ENCODE measurements at regions not wholly inside any gene's neighbourhood (a gene's known extent, or its start where the extent isn't known, plus 50 kb on each side); places are given as distances from the start of the nearest gene placed in this dataset.

- no peak for FAIRE-seq
Measured at GRCh38 chr10:70966646-70967553, 78.5 kb upstream of the PCBD1 start.

GRCh38 chr10:70967591-70968587 is 79.5 kb upstream of the PCBD1 start:
- FAIRE-seq = no peak

More at GRCh38 chr10:70966646-70967553, 78.5 kb upstream of the PCBD1 start:
- DNase-seq (ENCODE audit: insufficient read length, low spot score) = no peak

GRCh38 chr10:70969188-70969587 is 80.8 kb upstream of the PCBD1 start:
- no peak for FAIRE-seq
- DNase-seq (ENCODE audit: insufficient read length, low spot score) = no peak

More at GRCh38 chr10:70967591-70968587, 79.5 kb upstream of the PCBD1 start:
- DNase-seq (ENCODE audit: insufficient read length, low spot score) = no peak

- no peak for FAIRE-seq
- DNase-seq (ENCODE audit: insufficient read length, low spot score) = no peak
Measured at GRCh38 chr10:70970830-70971229, 82.5 kb upstream of the PCBD1 start.

- DNase-seq (ENCODE audit: insufficient read length, low spot score) (no peak), FAIRE-seq (no peak)
Measured at GRCh38 chr10:70973275-70973674, 84.9 kb upstream of the PCBD1 start.

GRCh38 chr10:70974351-70974901 is 86.1 kb upstream of the PCBD1 start:
- no peak for FAIRE-seq
- peak; percentile 55 for DNase-seq (ENCODE audit: insufficient read length, low spot score)

- no peak for DNase-seq (ENCODE audit: insufficient read length, low spot score)
- no peak for FAIRE-seq
Measured at GRCh38 chr10:70974920-70975319, 86.6 kb upstream of the PCBD1 start.

GRCh38 chr10:70976063-70976695 is 87.8 kb upstream of the PCBD1 start:
- FAIRE-seq = no peak

GRCh38 chr10:70977625-70978024 is 89.3 kb upstream of the PCBD1 start:
- no peak for FAIRE-seq

More at GRCh38 chr10:70976063-70976695, 87.8 kb upstream of the PCBD1 start:
- DNase-seq (ENCODE audit: insufficient read length, low spot score) = no peak

GRCh38 chr10:70978181-70978580 is 89.8 kb upstream of the PCBD1 start:
- no peak for FAIRE-seq
- DNase-seq (ENCODE audit: insufficient read length, low spot score) = no peak

More at GRCh38 chr10:70977625-70978024, 89.3 kb upstream of the PCBD1 start:
- no peak for DNase-seq (ENCODE audit: insufficient read length, low spot score)

- FAIRE-seq (no peak), DNase-seq (ENCODE audit: insufficient read length, low spot score) (no peak)
Measured at GRCh38 chr10:70978816-70979480, 90.6 kb upstream of the PCBD1 start.

GRCh38 chr10:70980687-70981086 is 92.3 kb upstream of the PCBD1 start:
- no peak for DNase-seq (ENCODE audit: insufficient read length, low spot score)

GRCh38 chr10:70981171-70981836 is 92.9 kb upstream of the PCBD1 start:
- FAIRE-seq (no peak), DNase-seq (ENCODE audit: insufficient read length, low spot score) (no peak)

More at GRCh38 chr10:70980687-70981086, 92.3 kb upstream of the PCBD1 start:
- no peak for FAIRE-seq

- DNase-seq (ENCODE audit: insufficient read length, low spot score) (no peak), FAIRE-seq (no peak)
Measured at GRCh38 chr10:70981936-70982335, 93.6 kb upstream of the PCBD1 start.

GRCh38 chr10:70982443-70982842 is 94.1 kb upstream of the PCBD1 start:
- DNase-seq (ENCODE audit: insufficient read length, low spot score) = no peak
- no peak for FAIRE-seq

- no peak for DNase-seq (ENCODE audit: insufficient read length, low spot score)
- no peak for FAIRE-seq
Measured at GRCh38 chr10:70984986-70985722, 96.8 kb upstream of the PCBD1 start.

- FAIRE-seq (no peak), DNase-seq (ENCODE audit: insufficient read length, low spot score) (no peak)
Measured at GRCh38 chr10:70985824-70986622, 97.7 kb upstream of the PCBD1 start.

GRCh38 chr10:70986623-70986950 is 98.2 kb upstream of the PCBD1 start:
- no peak for FAIRE-seq
- DNase-seq (ENCODE audit: insufficient read length, low spot score) = no peak

Data from HTR-8/SVneo (cell line).